GM19351 (cell line): ENCODE measurements at regions not wholly inside any gene's neighbourhood (a gene's known extent, or its start where the extent isn't known, plus 50 kb on each side); places are given as distances from the start of the nearest gene placed in this dataset.

Source experiments
- ATAC-seq: cut with Tn5 transposase; IDR thresholded peaks from one replicate; pipeline ENCODE4 v1.9.1; 2021; ENCODE audit warnings: mild to moderate bottlenecking, moderate library complexity; ENCODE audit not compliant: unreplicated experiment

- no peak for ATAC-seq
Measured at GRCh38 chr5:107092695-107093094, 578.0 kb downstream of the EFNA5 start.

GRCh38 chr5:107090506-107090905, 580.2 kb downstream of the EFNA5 start:
- no peak for ATAC-seq

- no peak for ATAC-seq
Measured at GRCh38 chr5:107088907-107089306, 581.8 kb downstream of the EFNA5 start.

- no peak for ATAC-seq
Measured at GRCh38 chr5:107085572-107085971, 585.2 kb downstream of the EFNA5 start.

GRCh38 chr5:107074996-107075395, 595.7 kb downstream of the EFNA5 start:
- ATAC-seq, result no peak

GRCh38 chr5:107072967-107073366, 597.8 kb downstream of the EFNA5 start:
- ATAC-seq, result no peak

GRCh38 chr5:107072440-107072839, 598.3 kb downstream of the EFNA5 start:
- ATAC-seq, result no peak

GRCh38 chr5:107068782-107069181, 602.0 kb downstream of the EFNA5 start:
- ATAC-seq, result no peak

- no peak for ATAC-seq
Measured at GRCh38 chr5:107067395-107067794, 603.3 kb downstream of the EFNA5 start.

GRCh38 chr5:107063511-107063910, 607.2 kb downstream of the EFNA5 start:
- no peak for ATAC-seq

GRCh38 chr5:107058803-107059202, 611.9 kb downstream of the EFNA5 start:
- no peak for ATAC-seq

- no peak for ATAC-seq
Measured at GRCh38 chr5:107058235-107058634, 612.5 kb downstream of the EFNA5 start.

GRCh38 chr5:107056278-107056677, 614.5 kb downstream of the EFNA5 start:
- no peak for ATAC-seq

- no peak for ATAC-seq
Measured at GRCh38 chr5:107047048-107047447, 623.7 kb downstream of the EFNA5 start.

GRCh38 chr5:107043665-107044064, 627.1 kb downstream of the EFNA5 start:
- ATAC-seq, result no peak

- no peak for ATAC-seq
Measured at GRCh38 chr5:107040907-107041306, 629.8 kb downstream of the EFNA5 start.

- no peak for ATAC-seq
Measured at GRCh38 chr5:107032629-107033028, 638.1 kb downstream of the EFNA5 start.

GRCh38 chr5:107028938-107029337, 641.8 kb downstream of the EFNA5 start:
- ATAC-seq, result no peak

GRCh38 chr5:107025712-107026497, 644.8 kb downstream of the EFNA5 start:
- ATAC-seq, result no peak

- ATAC-seq, result no peak
Measured at GRCh38 chr5:107023732-107024131, 647.0 kb downstream of the EFNA5 start.

- no peak for ATAC-seq
Measured at GRCh38 chr5:107021575-107021974, 649.2 kb downstream of the EFNA5 start.

GRCh38 chr5:107020626-107021025, 650.1 kb downstream of the EFNA5 start:
- ATAC-seq, result no peak

GRCh38 chr5:107017616-107018015, 653.1 kb downstream of the EFNA5 start:
- no peak for ATAC-seq
